ENCODE measurements at regions not wholly inside any gene's neighbourhood (a gene's known extent, or its start where the extent isn't known, plus 50 kb on each side); places are given as distances from the start of the nearest gene placed in this dataset.

GRCh38 chr15:72911626-72912025 is 128.1 kb upstream of the ADPGK start:
- Histone ChIP-seq H3K4me2 (ENCODE audit: extremely low read depth, insufficient read depth, low read length) (no peak overlapping the region), H3K27me3 (ENCODE audit: control insufficient read depth, insufficient read depth, low read length) (no peaks in the 10 kb centered on the region), H3K27ac (ENCODE audit: insufficient read depth, low read length) (no peak overlapping the region), H4K20me1 (ENCODE audit: control insufficient read depth, extremely low read depth, insufficient read depth, low read length) (no peaks in the 10 kb centered on the region), H3K36me3 (ENCODE audit: control insufficient read depth, insufficient read depth, low read length) (no peaks in the 10 kb centered on the region), H3K9me3 (ENCODE audit: control insufficient read depth, insufficient read depth, low read depth, low read length) (no peaks in the 10 kb centered on the region), H3K9ac (ENCODE audit: insufficient read depth, low read length) (no peak overlapping the region), H2AFZ (ENCODE audit: low read length) (no peak overlapping the region), H3K4me3 (replicated peaks in 1 of 4; ENCODE audit: control extremely low read depth in 1 of 4, insufficient read depth in 1 of 4, low read depth in 3 of 4, low read length in 4 of 4) (no peak overlapping the region), H3K79me2 (ENCODE audit: control insufficient read depth, insufficient read depth, low read length) (no peaks in the 10 kb centered on the region), H3K4me1 (ENCODE audit: control insufficient read depth, extremely low read depth, insufficient read depth, low read length) (no peaks in the 10 kb centered on the region)
- TF ChIP-seq, protein P1, sequence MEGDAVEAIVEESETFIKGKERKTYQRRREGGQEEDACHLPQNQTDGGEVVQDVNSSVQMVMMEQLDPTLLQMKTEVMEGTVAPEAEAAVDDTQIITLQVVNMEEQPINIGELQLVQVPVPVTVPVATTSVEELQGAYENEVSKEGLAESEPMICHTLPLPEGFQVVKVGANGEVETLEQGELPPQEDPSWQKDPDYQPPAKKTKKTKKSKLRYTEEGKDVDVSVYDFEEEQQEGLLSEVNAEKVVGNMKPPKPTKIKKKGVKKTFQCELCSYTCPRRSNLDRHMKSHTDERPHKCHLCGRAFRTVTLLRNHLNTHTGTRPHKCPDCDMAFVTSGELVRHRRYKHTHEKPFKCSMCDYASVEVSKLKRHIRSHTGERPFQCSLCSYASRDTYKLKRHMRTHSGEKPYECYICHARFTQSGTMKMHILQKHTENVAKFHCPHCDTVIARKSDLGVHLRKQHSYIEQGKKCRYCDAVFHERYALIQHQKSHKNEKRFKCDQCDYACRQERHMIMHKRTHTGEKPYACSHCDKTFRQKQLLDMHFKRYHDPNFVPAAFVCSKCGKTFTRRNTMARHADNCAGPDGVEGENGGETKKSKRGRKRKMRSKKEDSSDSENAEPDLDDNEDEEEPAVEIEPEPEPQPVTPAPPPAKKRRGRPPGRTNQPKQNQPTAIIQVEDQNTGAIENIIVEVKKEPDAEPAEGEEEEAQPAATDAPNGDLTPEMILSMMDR (conservative IDR thresholded peaks at IDR 0.05 in 1 of 2, IDR thresholded peaks at IDR 0.05 in 1 of 2; ENCODE audit: low read depth in 1 of 2, low read length in 2 of 2), result no peak
- TF ChIP-seq EZH2 (IDR thresholded peaks at IDR 0.05; ENCODE audit: low read length, missing control alignments), result no peak
- DNase-seq (ENCODE audit: low read depth in 2 of 2), result no peak

DNA sequence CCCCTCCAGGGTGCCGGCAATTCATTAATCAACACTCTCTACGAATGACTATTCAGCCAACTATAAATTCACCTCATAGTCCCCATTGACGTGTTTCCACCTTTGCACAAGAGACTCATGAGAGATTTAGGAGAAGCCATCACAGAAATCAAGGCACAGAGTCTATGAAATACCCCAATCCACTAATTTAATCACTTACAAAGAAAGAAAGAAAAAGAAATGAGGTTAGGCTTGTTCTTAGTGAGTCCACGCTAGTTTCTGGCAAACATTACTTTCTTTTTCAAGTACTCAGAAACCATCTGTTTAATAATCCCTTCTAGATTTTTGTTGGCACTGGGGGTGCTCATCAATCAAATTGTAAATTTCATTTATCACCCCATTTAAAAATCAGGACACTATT is 125.2 kb upstream of the ADPGK start:
- DNase-seq (ENCODE audit: low read depth in 2 of 2), result no peak
- Histone ChIP-seq H3K27ac (ENCODE audit: insufficient read depth, low read length) (no peak overlapping the region), H3K79me2 (ENCODE audit: control insufficient read depth, insufficient read depth, low read length) (no peaks in the 10 kb centered on the region), H3K4me2 (ENCODE audit: extremely low read depth, insufficient read depth, low read length) (no peak overlapping the region), H3K36me3 (ENCODE audit: control insufficient read depth, insufficient read depth, low read length) (no peaks in the 10 kb centered on the region), H3K9me3 (ENCODE audit: control insufficient read depth, insufficient read depth, low read depth, low read length) (no peaks in the 10 kb centered on the region), H3K4me3 (replicated peaks in 1 of 4; ENCODE audit: control extremely low read depth in 1 of 4, insufficient read depth in 1 of 4, low read depth in 3 of 4, low read length in 4 of 4) (no peak overlapping the region), H2AFZ (ENCODE audit: low read length) (no peak overlapping the region), H3K9ac (ENCODE audit: insufficient read depth, low read length) (no peak overlapping the region), H4K20me1 (ENCODE audit: control insufficient read depth, extremely low read depth, insufficient read depth, low read length) (no peaks in the 10 kb centered on the region), H3K4me1 (ENCODE audit: control insufficient read depth, extremely low read depth, insufficient read depth, low read length) (no peaks in the 10 kb centered on the region), H3K27me3 (ENCODE audit: control insufficient read depth, insufficient read depth, low read length) (no peaks in the 10 kb centered on the region)
- TF ChIP-seq EZH2 (IDR thresholded peaks at IDR 0.05; ENCODE audit: low read length, missing control alignments), result no peak
- TF ChIP-seq, protein P1 (conservative IDR thresholded peaks at IDR 0.05 in 1 of 2, IDR thresholded peaks at IDR 0.05 in 1 of 2; ENCODE audit: low read depth in 1 of 2, low read length in 2 of 2), result no peak

- H3K36me3 ChIP-seq (ENCODE audit: control insufficient read depth, insufficient read depth, low read length), result no peaks in the 10 kb centered on the region
- no peak for DNase-seq (ENCODE audit: low read depth in 2 of 2)
- H3K27ac ChIP-seq (ENCODE audit: insufficient read depth, low read length), result no peak overlapping the region
- H2AFZ ChIP-seq (ENCODE audit: low read length), result no peak overlapping the region
- H3K27me3 ChIP-seq (ENCODE audit: control insufficient read depth, insufficient read depth, low read length), result no peaks in the 10 kb centered on the region
- H3K4me3 ChIP-seq (replicated peaks in 1 of 4; ENCODE audit: control extremely low read depth in 1 of 4, insufficient read depth in 1 of 4, low read depth in 3 of 4, low read length in 4 of 4), result no peak overlapping the region
- H4K20me1 ChIP-seq (ENCODE audit: control insufficient read depth, extremely low read depth, insufficient read depth, low read length), result no peaks in the 10 kb centered on the region
- H3K4me1 ChIP-seq (ENCODE audit: control insufficient read depth, extremely low read depth, insufficient read depth, low read length), result no peaks in the 10 kb centered on the region
- no peaks in the 10 kb centered on the region for H3K9me3 ChIP-seq (ENCODE audit: control insufficient read depth, insufficient read depth, low read depth, low read length)
- TF ChIP-seq, protein P1 (conservative IDR thresholded peaks at IDR 0.05 in 1 of 2, IDR thresholded peaks at IDR 0.05 in 1 of 2; ENCODE audit: low read depth in 1 of 2, low read length in 2 of 2), result no peak
- no peak for TF ChIP-seq EZH2 (IDR thresholded peaks at IDR 0.05; ENCODE audit: low read length, missing control alignments)
- H3K4me2 ChIP-seq (ENCODE audit: extremely low read depth, insufficient read depth, low read length), result no peak overlapping the region
- no peak overlapping the region for H3K9ac ChIP-seq (ENCODE audit: insufficient read depth, low read length)
- H3K79me2 ChIP-seq (ENCODE audit: control insufficient read depth, insufficient read depth, low read length), result no peaks in the 10 kb centered on the region
Observed at GRCh38 chr15:72907733-72908132, 124.2 kb upstream of the ADPGK start.
